A549 (cell line): ENCODE measurements at regions not wholly inside any gene's neighbourhood (a gene's known extent, or its start where the extent isn't known, plus 50 kb on each side); places are given as distances from the start of the nearest gene placed in this dataset.

Experiments
- EHMT2 ChIP-seq: fragments of 200-600 bp; sonication (generic); IDR thresholded peaks from 2 replicates; pipeline ENCODE4 v1.6.1; 2016; ENCODE audit warnings: antibody characterized with exemption, low read depth, mild to moderate bottlenecking, moderate library complexity
- ZFP36 ChIP-seq: fragments of 450-650 bp; IDR thresholded peaks from 2 replicates; pipeline ENCODE4 v1.6.1; 2014; ENCODE audit warnings: borderline replicate concordance; ENCODE audit not compliant: partially characterized antibody
- TF ChIP-seq, protein P1 (sequence below): fragments of >200 bp; sonication (Bioruptor Twin); formaldehyde crosslinking; IDR thresholded peaks from 3 replicates; pipeline ENCODE4 v1.5.1; 2016
- TF ChIP-seq, protein P2 (sequence below): IDR thresholded peaks from 2 replicates; pipeline ENCODE4 v1.6.1; 2012

- no peak for TF ChIP-seq EHMT2
- TF ChIP-seq, protein P1, sequence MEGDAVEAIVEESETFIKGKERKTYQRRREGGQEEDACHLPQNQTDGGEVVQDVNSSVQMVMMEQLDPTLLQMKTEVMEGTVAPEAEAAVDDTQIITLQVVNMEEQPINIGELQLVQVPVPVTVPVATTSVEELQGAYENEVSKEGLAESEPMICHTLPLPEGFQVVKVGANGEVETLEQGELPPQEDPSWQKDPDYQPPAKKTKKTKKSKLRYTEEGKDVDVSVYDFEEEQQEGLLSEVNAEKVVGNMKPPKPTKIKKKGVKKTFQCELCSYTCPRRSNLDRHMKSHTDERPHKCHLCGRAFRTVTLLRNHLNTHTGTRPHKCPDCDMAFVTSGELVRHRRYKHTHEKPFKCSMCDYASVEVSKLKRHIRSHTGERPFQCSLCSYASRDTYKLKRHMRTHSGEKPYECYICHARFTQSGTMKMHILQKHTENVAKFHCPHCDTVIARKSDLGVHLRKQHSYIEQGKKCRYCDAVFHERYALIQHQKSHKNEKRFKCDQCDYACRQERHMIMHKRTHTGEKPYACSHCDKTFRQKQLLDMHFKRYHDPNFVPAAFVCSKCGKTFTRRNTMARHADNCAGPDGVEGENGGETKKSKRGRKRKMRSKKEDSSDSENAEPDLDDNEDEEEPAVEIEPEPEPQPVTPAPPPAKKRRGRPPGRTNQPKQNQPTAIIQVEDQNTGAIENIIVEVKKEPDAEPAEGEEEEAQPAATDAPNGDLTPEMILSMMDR: no peak
- TF ChIP-seq, protein P2, sequence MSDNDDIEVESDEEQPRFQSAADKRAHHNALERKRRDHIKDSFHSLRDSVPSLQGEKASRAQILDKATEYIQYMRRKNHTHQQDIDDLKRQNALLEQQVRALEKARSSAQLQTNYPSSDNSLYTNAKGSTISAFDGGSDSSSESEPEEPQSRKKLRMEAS: no peak
- TF ChIP-seq ZFP36: no peak
Measured at GRCh38 chr5:113682497-113683136, 169.1 kb downstream of the YTHDC2 start.
